WTC11 (cell line): ENCODE measurements at regions not wholly inside any gene's neighbourhood (a gene's known extent, or its start where the extent isn't known, plus 50 kb on each side); places are given as distances from the start of the nearest gene placed in this dataset.

Experiments used
- ATAC-seq: fragments of 200-7000 bp; cut with Tn5 transposase; 2 replicates; pipeline ENCODE4 v1.10.0; 2021; ENCODE audit warnings: mild to moderate bottlenecking, moderate library complexity
- CTCF ChIA-PET: fragments of 300-600 bp; sonication (Branson Sonifier 250); formaldehyde crosslinking; loops from one replicate; lab custom pipeline; 2021; ENCODE audit warnings: antibody characterized with exemption; lab: Charles Lee
- POLR2A ChIA-PET: fragments of 350-600 bp; sonication (Branson Sonifier 250); formaldehyde crosslinking; loops from one replicate; lab custom pipeline; 2021; ENCODE audit warnings: antibody characterized with exemption; lab: Charles Lee
- DNase-seq: peaks from one replicate; pipeline ENCODE4 v3.0.0; 2021; ENCODE audit warnings: low spot score
- H3K27ac Mint-ChIP-seq: 2 replicates; pipeline ENCODE4 v1.8.0; 2021; ENCODE audit warnings: mixed read lengths
- H3K27me3 Mint-ChIP-seq: 2 replicates; pipeline ENCODE4 v1.8.0; 2021; ENCODE audit warnings: low read depth, mild to moderate bottlenecking, moderate library complexity, mixed read lengths
- H3K36me3 Mint-ChIP-seq: 2 replicates; pipeline ENCODE4 v1.8.0; 2021; ENCODE audit warnings: mixed read lengths
- H3K4me1 Mint-ChIP-seq: 2 replicates; pipeline ENCODE4 v1.8.0; 2022; ENCODE audit warnings: mixed read lengths
- H3K4me3 Mint-ChIP-seq: 2 replicates; pipeline ENCODE4 v1.8.0; 2021; ENCODE audit warnings: mild to moderate bottlenecking, moderate library complexity, mixed read lengths
- H3K9me3 Mint-ChIP-seq: 2 replicates; pipeline ENCODE4 v1.8.0; 2021; ENCODE audit warnings: mixed read lengths
- AR ChIP-seq: fragments of 250-450 bp; sonication (Bioruptor Pico); IDR thresholded peaks from 2 replicates; pipeline ENCODE4 v1.9.0; 2021; ENCODE audit warnings: mild to moderate bottlenecking
- ARID4B ChIP-seq: sonication (generic); formaldehyde crosslinking; IDR thresholded peaks from 2 replicates; pipeline ENCODE4 v1.8.0; 2023; ENCODE audit warnings: missing genetic modification reagents, mild to moderate bottlenecking, borderline replicate concordance
- E2F1 ChIP-seq: sonication (generic); formaldehyde crosslinking; IDR thresholded peaks from 2 replicates; pipeline ENCODE4 v1.8.0; 2022; ENCODE audit warnings: mild to moderate bottlenecking, missing genetic modification reagents
- GRHL2 ChIP-seq: fragments of 250-450 bp; sonication (Bioruptor Pico); IDR thresholded peaks from 2 replicates; pipeline ENCODE4 v1.8.0; 2022; ENCODE audit warnings: mild to moderate bottlenecking, moderate library complexity; ENCODE audit not compliant: insufficient replicate concordance, severe bottlenecking
- JUN ChIP-seq: sonication (generic); formaldehyde crosslinking; IDR thresholded peaks from 2 replicates; pipeline ENCODE4 v1.8.0; 2023; ENCODE audit warnings: mild to moderate bottlenecking, missing genetic modification reagents
- MXD4 ChIP-seq: fragments of 250-450 bp; sonication (Bioruptor Pico); IDR thresholded peaks from 2 replicates; pipeline ENCODE4 v1.8.0; 2021; ENCODE audit warnings: mild to moderate bottlenecking, moderate library complexity, borderline replicate concordance
- PRDM15 ChIP-seq: sonication (generic); formaldehyde crosslinking; IDR thresholded peaks from 2 replicates; pipeline ENCODE4 v1.8.0; 2022; ENCODE audit warnings: missing genetic modification reagents
- PREB ChIP-seq: sonication (generic); formaldehyde crosslinking; IDR thresholded peaks from 2 replicates; pipeline ENCODE4 v1.8.1; 2022; ENCODE audit warnings: mild to moderate bottlenecking, missing genetic modification reagents, moderate library complexity, borderline replicate concordance
- RELA ChIP-seq: sonication (generic); formaldehyde crosslinking; IDR thresholded peaks from 2 replicates; pipeline ENCODE4 v1.8.1; 2022; ENCODE audit warnings: missing genetic modification reagents, mild to moderate bottlenecking, borderline replicate concordance
- SMAD3 ChIP-seq: sonication (generic); formaldehyde crosslinking; IDR thresholded peaks from 2 replicates; pipeline ENCODE4 v1.8.0; 2022; ENCODE audit warnings: missing genetic modification reagents, mild to moderate bottlenecking, borderline replicate concordance
- STAT6 ChIP-seq: sonication (generic); formaldehyde crosslinking; conservative IDR thresholded peaks from 2 replicates; pipeline ENCODE4 v1.8.1; 2023; ENCODE audit warnings: mild to moderate bottlenecking, low read depth, missing genetic modification reagents, moderate library complexity
- TEAD1 ChIP-seq: sonication (generic); formaldehyde crosslinking; IDR thresholded peaks from 2 replicates; pipeline ENCODE4 v1.8.0; 2022; ENCODE audit warnings: mild to moderate bottlenecking, missing genetic modification reagents
- ZNF425 ChIP-seq: fragments of 250-450 bp; sonication (Bioruptor Pico); conservative IDR thresholded peaks from 2 replicates; pipeline ENCODE4 v1.9.0; 2021; ENCODE audit warnings: mild to moderate bottlenecking

GRCh38 chr6:168838037-168838399 is 397.0 kb downstream of the SMOC2 start:
- peaks cover 46% of the 10 kb centered on the region for H3K4me1 Mint-ChIP-seq

More at GRCh38 chr6:168838037-168838399, 397.0 kb downstream of the SMOC2 start:
- ATAC-seq (no peak), DNase-seq (no peak)
- ChIA-PET POLR2A (no interaction called here), CTCF (interaction anchor here (1.2 kb wide), 1 partner anchor 13 kb away, joined by 4 read pairs; no protein-coding TSS in a partner anchor)
- H3K27me3 Mint-ChIP-seq: peaks cover 2% of the 10 kb centered on the region; the same call in 1 of the 2 replicates
- H3K4me3 Mint-ChIP-seq: no peak overlapping the region
- TF ChIP-seq JUN (CRISPR knock-in tag): no peak
- no peak for TF ChIP-seq ZNF425 (CRISPR knock-in tag)
- no peak for TF ChIP-seq TEAD1 (CRISPR knock-in tag)
- no peak for TF ChIP-seq E2F1
- TF ChIP-seq ARID4B: no peak
- TF ChIP-seq PREB (CRISPR knock-in tag): no peak
- TF ChIP-seq SMAD3: no peak
- no peak for TF ChIP-seq PRDM15 (CRISPR knock-in tag)
- TF ChIP-seq STAT6 (CRISPR knock-in tag): no peak
- no peak for TF ChIP-seq GRHL2 (CRISPR knock-in tag)
- no peak for TF ChIP-seq MXD4 (CRISPR knock-in tag)
- no peak for TF ChIP-seq RELA (CRISPR knock-in tag)
- no peak for TF ChIP-seq AR (CRISPR knock-in tag)
- H3K9me3 Mint-ChIP-seq: 0 out of 2 replicates have a peak, but pooled peaks cover 4% of the 10 kb centered on the region
- H3K36me3 Mint-ChIP-seq: peaks cover 3% of the 10 kb centered on the region; the same call in 1 of the 2 replicates
- no peak overlapping the region for H3K27ac Mint-ChIP-seq
